GM12878 (cell line): ENCODE measurements at regions not wholly inside any gene's neighbourhood (a gene's known extent, or its start where the extent isn't known, plus 50 kb on each side); places are given as distances from the start of the nearest gene placed in this dataset.

ENCODE experiments used
- ATAC-seq: fragments of 200-7000 bp; cut with Tn5 transposase; 3 replicates; pipeline ENCODE4 v1.9.1; 2020; ENCODE audit warnings: mild to moderate bottlenecking, moderate library complexity
- BruUV-seq: library from RNA; stranded (reverse); fragments of 400-500 nt; replicated peaks from 2 replicates; lab custom pipeline; 2021; lab: Mats Ljungman, UMichigan
- CTCF ChIA-PET: fragments of 300-600 bp; sonication (Branson Sonifier 250); formaldehyde crosslinking; extraction: SDS; loops from one replicate; lab custom pipeline; 2021; ENCODE audit warnings: inconsistent platforms; lab: Yijun Ruan, JAX
- POLR2A ChIA-PET: fragments of 350-600 bp; formaldehyde crosslinking; extraction: SDS; loops from one replicate; lab custom pipeline; 2021; ENCODE audit warnings: inconsistent platforms; lab: Charles Lee
- RAD21 ChIA-PET: fragments of 300-600 bp; sonication (Branson Sonifier 250); formaldehyde crosslinking; loops from one replicate; lab custom pipeline; 2023; ENCODE audit warnings: antibody characterized with exemption; ENCODE audit not compliant: unreplicated experiment; lab: Charles Lee
- SMC1A ChIA-PET: fragments of 300-600 bp; sonication (Branson Sonifier 250); formaldehyde crosslinking; loops from one replicate; lab custom pipeline; 2023; ENCODE audit not compliant: unreplicated experiment, uncharacterized antibody; lab: Charles Lee
- DNase-seq: peaks from one replicate; pipeline ENCODE4 v3.0.0-alpha.2; 2011; ENCODE audit warnings: low read depth, low spot score
- FAIRE-seq: peaks from 3 replicates; lab custom pipeline; 2011; peaks lifted over from hg19 to GRCh38; lab: Jason Lieb, UNC
- H2AFZ ChIP-seq: 2 replicates; pipeline ENCODE4 v1.6.0; 2011; ENCODE audit warnings: low read depth, low read length, control low read depth; ENCODE audit not compliant: control insufficient read depth
- H3K27ac ChIP-seq: 2 replicates; pipeline ENCODE4 v1.5.1; 2011; ENCODE audit warnings: control low read depth; ENCODE audit not compliant: control insufficient read depth, insufficient read depth
- H3K27me3 ChIP-seq, 2 experiments: replicated peaks in 1 of 2; 2 replicates each; pipeline versions ENCODE4 v1.6.0 to v1.6.1; 2011; ENCODE audit warnings: low read length in 1 of 2; ENCODE audit not compliant: control insufficient read depth in 2 of 2, insufficient read depth in 2 of 2
- H3K36me3 ChIP-seq, 2 experiments: 2 replicates each; pipeline ENCODE4 v1.5.1; 2011; ENCODE audit warnings: low read length in 1 of 2; ENCODE audit not compliant: control insufficient read depth in 2 of 2, insufficient read depth in 2 of 2
- H3K4me1 ChIP-seq: 2 replicates; pipeline ENCODE4 v1.6.1; 2011; ENCODE audit warnings: mild to moderate bottlenecking, low read length, moderate library complexity, mixed read lengths; ENCODE audit not compliant: control insufficient read depth, insufficient read depth
- H3K4me2 ChIP-seq: 2 replicates; pipeline ENCODE4 v1.6.0; 2011; ENCODE audit warnings: control low read depth; ENCODE audit not compliant: control insufficient read depth, insufficient read depth
- H3K4me3 ChIP-seq: fragments of 200-600 bp; sonication (generic); 2 replicates; pipeline ENCODE4 v1.5.1; 2016
- H3K79me2 ChIP-seq: 2 replicates; pipeline ENCODE4 v1.6.0; 2011; ENCODE audit warnings: low read length; ENCODE audit not compliant: control insufficient read depth, insufficient read depth
- H3K9ac ChIP-seq: 2 replicates; pipeline ENCODE4 v1.8.0; 2011; ENCODE audit warnings: low read length, control low read depth, mixed read lengths; ENCODE audit not compliant: control insufficient read depth, insufficient read depth
- H3K9me3 ChIP-seq: replicated peaks from 3 replicates; pipeline ENCODE4 v1.5.1; 2011; ENCODE audit warnings: mild to moderate bottlenecking, low read length; ENCODE audit not compliant: control insufficient read depth, insufficient read depth
- H4K20me1 ChIP-seq: 2 replicates; pipeline ENCODE4 v1.6.0; 2011; ENCODE audit not compliant: control insufficient read depth, insufficient read depth
- BMI1 ChIP-seq: fragments of 450-650 bp; IDR thresholded peaks from 2 replicates; pipeline ENCODE4 v1.6.1; 2016; ENCODE audit warnings: mild to moderate bottlenecking, moderate library complexity, borderline replicate concordance
- CBX3 ChIP-seq: fragments of 200-600 bp; sonication (generic); IDR thresholded peaks from 2 replicates; pipeline ENCODE4 v1.6.1; 2016; ENCODE audit warnings: low read depth, borderline replicate concordance
- CBX5 ChIP-seq: sonication (generic); IDR thresholded peaks from 2 replicates; pipeline ENCODE4 v1.6.1; 2016; ENCODE audit warnings: low read depth, moderate library complexity, mild to moderate bottlenecking, inconsistent platforms
- ELK1 ChIP-seq: IDR thresholded peaks from 2 replicates; pipeline ENCODE4 v1.6.1; 2012; ENCODE audit warnings: low read depth, low read length, improper control_type of control experiment
- HDAC6 ChIP-seq: fragments of 200-600 bp; sonication (generic); IDR thresholded peaks from one replicate; pipeline ENCODE4 v1.8.0; 2017; ENCODE audit warnings: antibody characterized with exemption; ENCODE audit not compliant: unreplicated experiment
- NFYA ChIP-seq: IDR thresholded peaks from 2 replicates; pipeline ENCODE4 v1.6.1; 2011; ENCODE audit warnings: low read depth, mild to moderate bottlenecking, low read length, improper control_type of control experiment, borderline replicate concordance
- NFYB ChIP-seq: IDR thresholded peaks from 2 replicates; pipeline ENCODE4 v1.6.1; 2011; ENCODE audit warnings: low read depth, mild to moderate bottlenecking, low read length, improper control_type of control experiment, moderate library complexity; ENCODE audit not compliant: insufficient read depth
- NR2F1 ChIP-seq: fragments of 450-650 bp; conservative IDR thresholded peaks from 2 replicates; pipeline ENCODE4 v1.6.1; 2017; ENCODE audit warnings: mild to moderate bottlenecking
- SKIL ChIP-seq: fragments of 450-650 bp; IDR thresholded peaks from 2 replicates; pipeline ENCODE4 v1.6.1; 2017; ENCODE audit warnings: mild to moderate bottlenecking, low read depth, inconsistent platforms; ENCODE audit not compliant: poor library complexity, severe bottlenecking
- SRF ChIP-seq, 2 experiments: IDR thresholded peaks; 2 replicates each; pipeline ENCODE4 v1.6.1; 2011; ENCODE audit warnings: low read depth in 2 of 2, low read length in 2 of 2, mild to moderate bottlenecking in 1 of 2, moderate library complexity in 1 of 2
- ZBED1 ChIP-seq: IDR thresholded peaks from 2 replicates; pipeline ENCODE4 v1.6.1; 2016; ENCODE audit warnings: borderline replicate concordance
- ZBTB11 ChIP-seq: fragments of 450-650 bp; formaldehyde crosslinking; IDR thresholded peaks from 2 replicates; pipeline ENCODE4 v1.5.0; 2022; ENCODE audit warnings: mild to moderate bottlenecking, missing genetic modification characterization
- WGBS: methylation state at CpG from one replicate; pipeline ENCODE4 v1.1.6; 2016; ENCODE audit warnings: low lambda C conversion rate; ENCODE audit not compliant: insufficient replicate concordance, insufficient coverage; ENCODE audit errors: missing lambda C conversion rate; 5-methylcytosine and 5-hydroxymethylcytosine counted together
- in situ Hi-C: fragments of 300-500 bp; cut with MboI; formaldehyde crosslinking; loops from 9 replicates; pipeline ENCODE4 v1.14.3; 2018; ENCODE audit warnings: mixed read lengths
- intact Hi-C: fragments of 100-400 bp; cut with micrococcal nuclease; formaldehyde crosslinking; loops from one replicate; pipeline ENCODE4 v1.14.2; 2022; ENCODE audit not compliant: unreplicated experiment

GRCh38 chr10:120396228-120396627 lies 60.8 kb upstream of the PLPP4 start:
- Histone ChIP-seq H3K4me2 (no peak overlapping the region), H3K9ac (no peak overlapping the region), H3K27me3 (no peaks in the 10 kb centered on the region), H3K79me2 (no peaks in the 10 kb centered on the region), H3K4me1 (no peaks in the 10 kb centered on the region), H3K4me3 (no peak overlapping the region), H3K27ac (no peak overlapping the region), H4K20me1 (no peaks in the 10 kb centered on the region), H2AFZ (no peak overlapping the region), H3K9me3 (no peaks in the 10 kb centered on the region), H3K36me3 (no peaks in the 10 kb centered on the region)
- no peak for DNase-seq
- ChIA-PET POLR2A (no interaction called here), CTCF (interaction anchor here (0.7 kb wide), 1 partner anchor 9 kb away, joined by 3 read pairs; no protein-coding TSS in a partner anchor), RAD21 (no interaction called here), SMC1A (interaction anchor here (0.7 kb wide), 1 partner anchor 428 kb away, joined by 3 read pairs; no protein-coding TSS in a partner anchor)
- intact Hi-C loops (no loop called here), in situ Hi-C loops (no loop called here)
- BruUV-seq = no TSS peak
- no peak for ATAC-seq
- WGBS = 19% methylated on average over 6 of the region's 6 CpGs
- TF ChIP-seq NFYB = no peak
- no peak for TF ChIP-seq BMI1
- TF ChIP-seq SKIL = no peak
- no peak for TF ChIP-seq NFYA
- no peak for TF ChIP-seq CBX5
- no peak for TF ChIP-seq NR2F1
- TF ChIP-seq ZBTB11 (CRISPR knock-in tag) = no peak
- TF ChIP-seq SRF (IDR thresholded peaks at IDR 0.05; ENCODE audit: low read depth in 2 of 2, low read length in 2 of 2) = no peak
- no peak for TF ChIP-seq HDAC6
- no peak for TF ChIP-seq ELK1
- no peak for TF ChIP-seq ZBED1
- no peak for TF ChIP-seq CBX3
- FAIRE-seq = no peak
